GM23248 (cell line): ENCODE measurements at regions not wholly inside any gene's neighbourhood (a gene's known extent, or its start where the extent isn't known, plus 50 kb on each side); places are given as distances from the start of the nearest gene placed in this dataset.

Source experiments
- EZH2 ChIP-seq: fragments of 200-600 bp; sonication (generic); IDR thresholded peaks from 2 replicates; pipeline ENCODE4 v1.6.1; 2018; ENCODE audit warnings: antibody characterized with exemption, mild to moderate bottlenecking; ENCODE audit not compliant: insufficient read depth, poor library complexity, severe bottlenecking
- EZH2phosphoT487 ChIP-seq: fragments of 200-600 bp; sonication (generic); IDR thresholded peaks from 2 replicates; pipeline ENCODE4 v1.6.1; 2018; ENCODE audit warnings: antibody characterized with exemption, moderate library complexity, mild to moderate bottlenecking, low read depth; ENCODE audit not compliant: insufficient read depth

DNA sequence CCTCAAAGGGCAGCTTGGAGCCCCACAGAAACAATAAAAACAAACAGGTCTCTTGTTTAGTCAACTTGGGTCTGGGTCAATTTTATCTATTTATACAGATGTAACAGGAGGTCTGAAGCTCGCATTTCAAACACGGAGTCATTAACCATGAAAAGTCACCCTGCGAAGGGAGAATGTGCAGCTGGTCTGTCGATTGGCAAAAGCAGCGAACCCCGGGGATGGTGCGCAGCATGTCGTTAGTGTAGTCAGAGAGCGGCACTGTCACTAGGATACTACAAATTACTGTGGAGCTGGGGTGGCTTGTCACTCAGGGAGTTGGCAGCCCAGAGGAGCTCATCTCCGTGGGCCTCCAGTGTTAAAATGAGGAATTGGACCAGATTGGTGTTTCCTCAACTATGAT lies 190.4 kb upstream of the ARG1 start:
- TF ChIP-seq EZH2phosphoT487 (no peak), EZH2 (no peak)
